AG09309 (cell line): ENCODE measurements at regions not wholly inside any gene's neighbourhood (a gene's known extent, or its start where the extent isn't known, plus 50 kb on each side); places are given as distances from the start of the nearest gene placed in this dataset.

Experiments
- DNase-seq: peaks from one replicate; pipeline ENCODE4 v3.0.0-alpha.2; 2010; ENCODE audit warnings: low read depth
- H3K4me3 ChIP-seq: 2 replicates; pipeline ENCODE4 v1.5.1; 2011; ENCODE audit warnings: mild to moderate bottlenecking, low read depth, low read length, moderate library complexity; ENCODE audit not compliant: control insufficient read depth
- CTCF ChIP-seq: IDR thresholded peaks from 2 replicates; pipeline ENCODE4 v1.5.1; 2011; ENCODE audit warnings: mild to moderate bottlenecking, low read depth, low read length, inconsistent platforms; ENCODE audit not compliant: insufficient read depth, control insufficient read depth; ENCODE audit errors: missing control alignments

- H3K4me3 ChIP-seq: no peak overlapping the region
- no peak for DNase-seq
- no peak for TF ChIP-seq CTCF
These were observed 258.1 kb downstream of the RPS24 start for GRCh38 chr10:78291722-78292121.

- TF ChIP-seq CTCF: no peak
- H3K4me3 ChIP-seq: no peak overlapping the region
- no peak for DNase-seq
These were observed 258.8 kb downstream of the RPS24 start for GRCh38 chr10:78292250-78292981.

- TF ChIP-seq CTCF: no peak
- no peak overlapping the region for H3K4me3 ChIP-seq
- DNase-seq: no peak
These were observed 259.6 kb downstream of the RPS24 start for GRCh38 chr10:78292982-78293865.

- no peak overlapping the region for H3K4me3 ChIP-seq
- no peak for DNase-seq
These were observed 261.6 kb downstream of the RPS24 start for GRCh38 chr10:78295242-78295641.

GRCh38 chr10:78296785-78297184, 263.1 kb downstream of the RPS24 start:
- H3K4me3 ChIP-seq: no peak overlapping the region
- no peak for DNase-seq
- TF ChIP-seq CTCF: no peak

More at GRCh38 chr10:78295242-78295641, 261.6 kb downstream of the RPS24 start:
- TF ChIP-seq CTCF: no peak

GRCh38 chr10:78297997-78298396, 264.3 kb downstream of the RPS24 start:
- H3K4me3 ChIP-seq: no peak overlapping the region
- TF ChIP-seq CTCF: no peak
- no peak for DNase-seq
